ENCODE measurements at regions not wholly inside any gene's neighbourhood (a gene's known extent, or its start where the extent isn't known, plus 50 kb on each side); places are given as distances from the start of the nearest gene placed in this dataset.

DNA sequence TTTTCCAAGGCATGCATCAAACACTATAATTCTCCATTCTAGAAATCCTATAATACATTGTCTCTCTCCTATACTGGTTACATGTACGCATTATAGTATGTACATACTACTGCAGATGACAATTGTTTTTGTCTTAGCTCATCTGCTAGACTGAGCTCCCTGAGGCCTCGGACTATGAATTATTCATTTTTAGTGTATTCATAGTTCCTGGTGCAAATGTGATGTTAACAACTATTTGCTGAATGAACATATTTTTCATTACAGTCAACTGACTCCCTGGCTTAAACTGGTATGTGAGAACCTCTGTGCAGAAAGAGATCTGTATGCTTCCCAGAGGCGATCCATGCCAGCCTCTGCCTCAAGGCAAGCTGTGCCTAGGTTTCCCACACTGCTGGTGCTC is 91.8 kb upstream of the PARP11 start:
- TF ChIP-seq, protein P1, sequence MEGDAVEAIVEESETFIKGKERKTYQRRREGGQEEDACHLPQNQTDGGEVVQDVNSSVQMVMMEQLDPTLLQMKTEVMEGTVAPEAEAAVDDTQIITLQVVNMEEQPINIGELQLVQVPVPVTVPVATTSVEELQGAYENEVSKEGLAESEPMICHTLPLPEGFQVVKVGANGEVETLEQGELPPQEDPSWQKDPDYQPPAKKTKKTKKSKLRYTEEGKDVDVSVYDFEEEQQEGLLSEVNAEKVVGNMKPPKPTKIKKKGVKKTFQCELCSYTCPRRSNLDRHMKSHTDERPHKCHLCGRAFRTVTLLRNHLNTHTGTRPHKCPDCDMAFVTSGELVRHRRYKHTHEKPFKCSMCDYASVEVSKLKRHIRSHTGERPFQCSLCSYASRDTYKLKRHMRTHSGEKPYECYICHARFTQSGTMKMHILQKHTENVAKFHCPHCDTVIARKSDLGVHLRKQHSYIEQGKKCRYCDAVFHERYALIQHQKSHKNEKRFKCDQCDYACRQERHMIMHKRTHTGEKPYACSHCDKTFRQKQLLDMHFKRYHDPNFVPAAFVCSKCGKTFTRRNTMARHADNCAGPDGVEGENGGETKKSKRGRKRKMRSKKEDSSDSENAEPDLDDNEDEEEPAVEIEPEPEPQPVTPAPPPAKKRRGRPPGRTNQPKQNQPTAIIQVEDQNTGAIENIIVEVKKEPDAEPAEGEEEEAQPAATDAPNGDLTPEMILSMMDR (conservative IDR thresholded peaks at IDR 0.05 in 1 of 2, IDR thresholded peaks at IDR 0.05 in 1 of 2; ENCODE audit: extremely low read depth in 1 of 2, insufficient read depth in 1 of 2, low read depth in 1 of 2, low read length in 2 of 2), result no peak
- no peak for TF ChIP-seq EZH2 (IDR thresholded peaks at IDR 0.05; ENCODE audit: borderline replicate concordance, low read length)
